IPS DF 19.7 (cell line): ENCODE measurements at regions not wholly inside any gene's neighbourhood (a gene's known extent, or its start where the extent isn't known, plus 50 kb on each side); places are given as distances from the start of the nearest gene placed in this dataset.

ENCODE experiments used
- DNase-seq: peaks from one replicate; pipeline ENCODE4 v3.0.0-alpha.2; 2013; ENCODE audit warnings: low read depth, low spot score

DNA sequence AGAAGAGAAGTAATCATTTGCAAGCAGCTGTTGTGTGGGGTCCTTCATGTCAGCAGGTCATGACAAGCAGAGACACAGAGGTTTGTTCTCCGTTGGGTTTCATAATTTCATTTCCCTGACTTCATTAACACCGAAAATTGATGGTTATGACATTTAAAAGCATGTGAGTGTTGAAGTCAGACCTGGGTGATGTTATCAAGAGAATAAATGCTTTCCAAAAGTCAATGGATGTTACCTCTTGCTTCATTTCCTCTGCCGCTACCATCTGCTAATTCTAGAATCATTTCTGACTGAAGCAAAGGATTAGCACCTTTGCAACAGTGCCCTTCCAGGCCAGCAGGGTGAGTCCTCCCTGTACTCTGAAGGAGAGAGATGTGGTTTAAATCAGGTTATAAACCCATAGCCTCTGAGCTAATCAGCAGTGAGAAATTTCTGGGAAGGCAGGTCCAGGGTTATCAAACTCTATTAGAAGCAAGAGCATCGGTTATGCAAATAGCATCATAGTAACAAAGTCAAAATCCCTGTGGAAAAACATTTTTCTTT is 446.2 kb downstream of the PIK3C3 start:
- DNase-seq = no peak

DNA sequence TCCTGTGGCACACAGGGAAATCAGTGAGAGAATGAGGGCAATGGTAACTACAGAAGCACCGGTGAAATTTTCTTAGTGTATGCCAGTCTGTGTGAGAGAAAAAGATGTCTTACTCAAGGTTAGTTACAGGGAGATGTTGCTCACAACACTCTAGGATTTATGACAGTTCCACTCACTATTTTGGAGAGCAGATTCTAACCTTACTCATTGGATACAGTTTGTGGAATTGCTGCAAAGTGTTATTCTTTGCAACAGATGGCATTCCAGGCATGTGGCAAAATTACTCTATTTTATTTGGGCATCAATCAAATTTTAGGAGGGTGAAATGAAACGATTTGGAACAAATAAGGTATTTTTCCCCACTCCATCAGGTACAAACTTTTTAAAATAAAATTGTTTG is 449.1 kb downstream of the PIK3C3 start:
- no peak for DNase-seq

DNA sequence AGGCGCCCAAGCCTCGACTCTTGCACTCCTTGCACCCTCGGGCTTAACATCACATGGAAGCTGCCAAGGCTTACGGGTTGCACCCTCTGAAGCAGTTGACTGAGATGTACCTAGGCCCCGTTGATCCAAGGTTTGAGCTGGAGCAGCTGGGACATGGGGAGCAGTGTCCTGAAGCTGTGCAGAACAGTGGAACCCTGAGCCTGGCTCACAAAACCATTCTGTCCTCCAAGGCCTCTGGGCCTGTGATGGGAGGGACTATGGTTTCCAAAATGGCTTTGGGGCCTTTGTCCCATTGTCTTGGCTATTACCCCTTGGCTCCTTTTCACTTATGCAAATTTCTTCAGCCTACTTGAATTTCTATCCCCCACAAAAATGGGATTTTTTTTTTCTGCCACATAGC is 454.0 kb downstream of the PIK3C3 start:
- DNase-seq = no peak

DNA sequence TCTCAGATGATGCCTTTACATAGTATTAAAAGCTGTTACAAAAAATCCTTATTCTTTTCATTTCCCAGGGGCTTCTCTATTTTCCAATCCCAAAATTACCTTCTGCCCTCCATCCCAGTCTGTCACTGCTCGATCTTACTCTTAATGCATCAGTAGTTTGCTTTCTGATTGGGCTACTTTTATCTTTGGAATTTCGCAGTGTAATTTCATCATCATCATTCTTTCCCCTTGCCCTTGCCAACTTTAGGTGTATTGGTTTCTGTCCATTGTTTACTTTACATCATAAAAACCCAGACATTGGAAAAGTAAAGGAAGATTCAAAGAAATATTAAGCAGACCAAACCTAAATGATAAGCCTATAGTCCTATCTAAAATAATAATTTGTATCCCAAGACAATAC is 457.2 kb downstream of the PIK3C3 start:
- no peak for DNase-seq

DNA sequence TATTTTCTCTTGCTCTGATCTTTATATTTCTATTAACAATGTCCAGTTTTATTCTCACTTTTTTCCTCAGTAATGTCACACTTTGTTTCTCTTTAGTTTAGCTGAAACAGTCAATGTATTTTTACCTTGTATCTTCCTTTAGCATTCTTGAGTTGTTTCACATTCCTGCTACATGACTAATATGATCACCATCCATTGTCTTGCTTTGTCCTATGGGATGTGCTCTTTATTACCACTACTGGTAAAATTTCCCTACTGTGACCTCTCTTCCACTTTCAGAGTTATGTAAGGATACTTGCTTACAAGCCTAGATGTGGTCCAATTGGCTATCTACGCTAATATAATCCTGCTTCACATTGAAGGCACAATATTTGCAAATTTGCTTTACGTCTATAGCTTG is 457.9 kb downstream of the PIK3C3 start:
- DNase-seq = no peak

DNA sequence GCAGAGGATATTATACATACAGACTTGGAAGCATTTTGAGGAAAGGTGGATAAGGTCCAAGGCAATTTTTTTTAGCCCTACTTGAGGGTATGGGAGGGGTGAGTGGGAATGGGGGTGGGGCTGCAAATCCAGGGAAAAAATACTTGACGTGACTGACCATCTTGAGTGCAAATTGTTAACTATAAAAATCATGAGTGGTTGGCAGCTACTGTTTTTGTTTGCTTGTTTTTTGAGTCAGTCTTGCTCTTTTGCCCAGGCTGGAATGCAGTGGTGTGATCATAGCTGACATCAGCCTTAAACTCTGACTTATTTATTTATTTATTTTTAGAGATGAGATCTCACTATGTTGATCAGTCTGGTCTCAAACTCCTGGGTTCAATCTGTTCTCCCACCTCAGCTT is 458.8 kb downstream of the PIK3C3 start:
- no peak for DNase-seq

DNA sequence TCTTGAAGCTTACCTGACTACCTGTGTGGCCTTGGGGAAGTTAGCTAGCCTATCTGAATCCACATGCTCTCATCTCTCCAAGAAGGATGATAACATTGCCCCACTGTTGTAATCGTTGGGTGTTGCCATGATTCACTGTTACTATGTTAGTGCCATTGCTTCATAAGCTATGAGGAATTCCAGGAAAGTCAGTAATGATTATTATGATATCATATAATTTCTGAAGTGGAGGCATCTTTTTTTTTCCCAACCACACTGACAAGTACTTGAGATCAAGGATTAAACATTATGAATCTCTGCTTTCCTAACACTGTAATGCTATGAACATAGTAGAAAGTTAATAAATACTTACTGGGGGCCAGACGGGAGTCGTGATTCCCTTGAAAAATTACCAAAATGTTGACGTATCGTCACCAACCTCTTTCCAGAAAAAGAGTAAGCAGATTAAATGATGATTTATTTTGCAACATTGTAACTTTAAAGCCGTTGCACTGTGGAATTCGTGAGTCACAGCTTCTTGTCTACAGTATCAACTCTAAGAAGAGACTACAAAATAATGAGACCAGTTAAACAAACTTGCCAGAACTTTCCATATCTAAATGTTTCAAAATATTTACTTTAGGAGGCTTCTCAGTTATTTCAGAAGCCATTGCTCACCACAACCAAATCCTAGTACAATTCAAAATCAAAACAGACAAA is 459.9 kb downstream of the PIK3C3 start:
- no peak for DNase-seq

DNA sequence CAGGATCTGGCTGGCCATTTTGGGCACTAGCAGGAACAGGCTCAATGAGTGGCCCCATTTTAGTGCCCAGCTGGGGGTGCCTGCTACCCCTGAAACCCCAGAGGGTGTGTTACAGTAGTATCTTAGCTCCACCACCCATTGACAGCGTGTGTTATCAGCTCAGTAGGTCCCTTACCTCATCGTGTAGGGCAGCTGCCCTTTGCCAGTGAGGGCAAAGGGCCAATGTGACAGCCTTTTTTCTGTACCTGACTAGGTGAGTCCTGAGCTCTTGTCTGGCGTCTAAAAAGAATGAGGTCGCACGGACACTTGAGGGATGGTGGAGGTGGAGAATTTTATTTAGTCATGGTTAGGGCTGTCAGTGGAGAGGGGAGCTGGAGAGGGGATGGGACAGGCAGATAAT is 462.2 kb downstream of the PIK3C3 start:
- DNase-seq = no peak

DNA sequence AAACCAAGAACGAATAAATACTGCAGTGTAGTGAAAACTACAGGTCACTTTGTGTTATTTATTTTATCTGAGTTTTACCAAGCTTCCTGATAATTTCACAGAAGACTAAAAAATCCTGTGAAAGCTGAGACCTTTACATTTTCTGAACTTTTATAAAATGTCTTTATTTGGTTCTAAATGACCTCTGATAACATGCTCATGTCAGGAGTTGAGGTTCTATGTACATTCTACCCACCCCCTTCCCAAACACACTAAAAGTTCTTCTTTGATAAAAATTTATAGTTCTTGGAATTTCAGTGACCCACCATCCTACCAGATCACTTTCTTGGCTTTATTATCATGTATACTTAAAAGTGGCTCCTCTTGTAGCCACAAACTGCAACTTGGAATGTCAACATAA is 463.1 kb downstream of the PIK3C3 start:
- DNase-seq = no peak

DNA sequence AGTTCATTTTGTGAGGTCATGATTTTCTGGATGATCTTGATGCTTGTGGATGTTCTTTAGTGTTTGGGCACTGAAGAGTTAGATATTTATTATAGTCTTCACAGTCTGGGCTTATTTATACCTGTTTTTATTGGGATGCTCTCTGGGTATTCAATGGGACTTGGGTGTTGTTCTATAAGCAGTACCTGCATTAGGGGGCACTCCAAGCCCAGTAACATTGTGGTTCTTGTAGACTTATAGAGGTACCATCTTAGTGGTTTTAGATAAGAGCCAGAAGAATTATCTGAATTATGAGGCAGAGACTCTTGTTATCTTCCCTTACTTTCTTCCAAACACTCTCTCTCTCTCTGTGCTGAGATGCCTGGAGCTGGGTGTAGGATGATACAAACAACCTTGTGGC is 470.0 kb downstream of the PIK3C3 start:
- no peak for DNase-seq

DNA sequence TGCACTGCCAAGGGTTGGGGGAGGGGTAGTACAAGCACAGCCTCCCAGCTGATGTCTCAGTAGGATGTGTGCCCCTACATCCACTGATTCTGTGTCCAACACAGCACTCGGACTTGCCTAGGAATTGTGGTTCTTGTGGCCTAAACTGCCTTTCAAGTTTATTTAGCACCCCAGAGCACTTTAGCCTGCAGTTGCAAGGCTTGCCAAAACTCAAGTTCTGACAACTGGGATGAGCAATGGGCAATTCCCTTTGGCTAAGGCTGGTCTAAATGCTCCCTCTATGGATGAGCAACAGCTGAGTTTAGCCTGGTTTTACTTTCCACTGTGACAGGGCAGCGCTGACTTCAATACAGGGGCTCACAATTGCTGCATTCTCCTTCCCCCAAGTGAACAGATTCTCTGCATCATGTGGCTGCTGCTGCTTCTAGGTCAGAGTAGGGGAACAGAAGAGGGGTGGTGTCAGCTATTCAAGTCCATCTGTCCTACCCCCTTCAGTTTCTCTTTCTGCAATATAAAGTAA is 471.5 kb downstream of the PIK3C3 start:
- no peak for DNase-seq

DNA sequence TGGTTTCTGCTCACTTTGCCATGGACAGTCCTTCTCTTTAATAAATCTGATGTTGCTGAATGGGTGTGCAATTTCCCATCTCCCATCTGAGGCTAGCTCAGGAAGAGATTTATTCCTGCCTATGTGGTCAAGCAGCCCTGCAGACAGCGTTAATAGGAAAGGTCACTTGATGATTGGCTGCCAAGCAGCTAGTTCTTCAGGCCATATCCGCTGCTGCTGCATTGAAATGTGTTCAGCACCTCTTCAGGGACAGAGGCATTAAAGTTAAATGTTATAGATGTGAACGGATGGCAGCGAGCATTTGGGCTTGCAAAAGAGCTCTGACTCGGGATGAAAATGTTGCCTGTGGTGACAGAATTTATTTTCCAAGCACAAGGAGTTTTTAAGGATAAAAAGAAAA is 474.2 kb downstream of the PIK3C3 start:
- no peak for DNase-seq

DNA sequence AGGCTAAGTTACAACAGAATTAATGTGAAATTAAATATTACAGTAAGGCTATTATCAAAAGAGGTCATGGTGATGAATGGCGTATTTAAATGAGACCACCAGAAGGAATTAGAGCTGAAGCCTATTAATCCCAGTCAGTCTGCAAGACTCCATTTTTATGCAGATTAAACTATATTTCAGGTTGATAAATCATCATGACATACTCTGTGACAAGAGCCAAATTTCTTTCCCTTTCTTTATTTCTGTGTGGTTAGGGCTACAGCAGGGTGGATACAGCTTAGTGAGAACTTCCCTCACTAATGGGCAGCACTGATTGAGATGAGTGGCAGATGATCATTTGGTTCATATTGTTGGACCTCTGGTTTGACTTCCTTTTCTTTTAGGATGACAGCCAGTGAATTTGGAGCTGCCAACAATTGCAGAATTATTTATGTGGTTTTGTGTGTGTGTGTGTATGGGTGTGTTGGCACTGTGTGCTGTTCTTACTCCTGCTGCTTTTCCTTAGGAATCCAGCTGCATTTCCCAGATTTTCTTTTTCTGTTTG is 481.3 kb downstream of the PIK3C3 start:
- DNase-seq = no peak

DNA sequence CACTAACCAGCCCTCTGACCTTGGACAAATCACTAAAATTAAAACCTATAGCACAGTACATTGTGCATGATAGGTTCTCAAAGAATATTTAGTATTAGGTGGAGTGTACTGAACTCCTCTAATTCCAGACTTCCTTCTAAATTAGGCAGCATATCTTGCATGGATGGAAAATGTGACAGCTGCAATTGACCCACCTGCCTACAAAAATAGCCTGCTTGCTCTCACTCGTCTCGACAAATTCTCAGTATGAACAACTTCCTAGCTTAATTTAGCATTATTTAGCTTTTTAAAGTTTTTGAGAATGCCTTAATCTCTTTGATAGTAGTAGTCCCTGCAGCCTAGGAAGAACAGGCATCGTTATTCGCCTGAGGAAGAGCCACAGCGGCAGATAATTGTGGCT is 482.0 kb downstream of the PIK3C3 start:
- no peak for DNase-seq

DNA sequence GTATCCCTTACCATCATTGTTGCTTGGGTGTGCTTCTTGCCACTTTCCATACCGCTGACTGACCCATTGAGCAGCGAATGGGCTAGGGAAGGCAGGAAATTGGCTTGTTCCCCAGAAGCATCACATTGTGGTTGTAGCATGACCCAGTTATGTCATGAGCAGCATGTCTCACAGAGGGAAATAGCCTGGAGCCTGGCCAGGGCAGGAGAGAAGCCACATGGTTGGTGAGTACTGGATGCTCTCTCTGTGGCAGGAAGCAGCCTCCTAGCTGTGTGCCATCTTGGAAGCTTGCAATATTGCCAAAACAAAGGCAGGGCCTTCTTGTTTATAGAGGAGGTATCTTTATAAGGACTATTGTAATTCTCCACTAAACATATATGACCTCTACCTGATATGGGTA is 482.6 kb downstream of the PIK3C3 start:
- no peak for DNase-seq

DNA sequence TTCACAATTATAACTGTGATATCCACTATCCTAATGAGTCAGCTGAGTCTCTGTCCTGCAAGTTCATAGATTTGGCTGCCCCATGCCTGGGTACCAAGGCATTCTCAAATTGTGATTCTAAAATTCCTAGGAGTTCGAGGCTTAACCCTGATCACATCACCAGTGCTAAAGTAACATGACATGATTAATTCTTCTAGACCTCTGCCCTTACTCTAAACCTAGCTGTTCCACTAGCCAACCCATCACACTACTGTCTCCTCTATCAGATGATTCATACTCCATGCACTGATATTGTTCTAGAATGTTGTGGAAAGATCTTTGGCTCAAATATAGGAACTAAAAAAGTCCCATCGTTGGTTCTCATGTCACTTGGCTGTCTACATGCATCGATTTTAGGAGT is 487.6 kb downstream of the PIK3C3 start:
- DNase-seq = no peak

DNA sequence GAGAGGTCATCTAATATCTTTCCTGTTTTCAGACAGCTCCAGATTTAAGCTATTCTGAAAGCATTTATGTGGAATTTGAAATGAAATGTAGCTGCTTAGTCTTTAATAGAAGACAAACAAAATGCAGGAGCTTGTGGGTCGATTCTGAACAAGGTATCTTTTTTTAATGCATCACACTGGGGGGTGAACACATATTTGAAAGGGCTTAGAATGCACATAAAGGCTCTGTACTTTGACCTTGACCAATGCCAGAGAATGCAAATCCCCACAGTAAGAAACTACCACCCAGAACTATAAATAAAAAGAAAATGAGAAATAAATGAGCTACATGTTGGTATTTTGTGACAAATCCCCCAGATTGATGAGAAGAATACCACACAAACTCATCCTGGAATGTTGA is 489.3 kb downstream of the PIK3C3 start:
- no peak for DNase-seq

DNA sequence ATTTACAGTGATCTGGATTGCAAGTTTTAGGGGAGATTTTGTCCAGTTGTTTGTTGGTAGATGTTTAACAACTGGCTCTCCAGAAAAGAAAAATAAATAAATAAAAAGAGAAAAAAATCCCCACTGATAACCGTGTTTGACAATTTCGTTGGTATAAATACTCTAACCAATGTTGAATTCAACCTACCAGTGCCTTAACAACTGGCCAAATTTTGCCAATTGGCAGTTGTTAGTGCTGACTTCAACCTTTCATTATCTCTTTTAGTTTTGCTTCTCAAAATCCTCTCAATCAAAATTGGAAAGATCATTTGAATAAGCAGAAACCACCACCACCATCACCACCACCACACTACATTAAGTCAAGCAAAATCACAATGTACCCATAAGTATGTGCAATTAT is 490.3 kb downstream of the PIK3C3 start:
- no peak for DNase-seq

DNA sequence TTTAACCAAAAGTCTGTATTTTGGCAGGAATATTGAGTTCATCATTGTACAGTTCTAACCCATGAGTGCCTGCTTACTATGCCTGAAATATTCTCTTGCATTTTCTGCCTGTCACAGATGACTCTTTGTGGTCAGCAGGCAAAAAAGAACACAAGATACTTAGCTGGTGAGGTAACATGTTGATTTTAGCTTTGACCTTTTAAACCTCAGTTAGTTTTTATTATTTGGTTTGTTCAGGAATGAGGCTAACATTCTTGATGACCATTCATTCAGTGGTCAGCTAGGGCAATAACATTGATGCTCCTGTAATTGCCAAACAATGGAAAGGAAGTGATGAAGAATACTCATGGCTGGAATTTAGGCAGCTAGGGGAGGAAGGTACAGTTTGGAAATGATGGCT is 491.2 kb downstream of the PIK3C3 start:
- DNase-seq = no peak

DNA sequence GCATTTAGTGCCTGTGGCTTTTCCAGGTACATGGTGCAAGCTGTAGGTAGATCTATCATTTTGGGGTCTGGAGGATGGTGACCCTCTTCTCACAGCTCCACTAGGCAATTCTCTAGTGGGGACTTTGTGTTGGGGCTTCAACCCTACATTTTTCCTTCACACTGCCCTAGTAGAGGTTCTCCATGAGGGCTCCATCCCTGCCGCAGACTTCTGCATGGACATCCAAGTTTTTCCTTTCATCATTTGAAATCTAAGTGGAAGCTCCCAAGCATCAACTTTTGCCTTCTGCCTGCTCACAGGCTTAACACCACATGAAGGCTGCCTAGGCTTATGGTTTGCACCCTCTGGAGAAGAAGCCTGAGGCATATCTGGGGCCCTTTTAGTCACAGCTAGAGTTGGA is 492.7 kb downstream of the PIK3C3 start:
- no peak for DNase-seq

DNA sequence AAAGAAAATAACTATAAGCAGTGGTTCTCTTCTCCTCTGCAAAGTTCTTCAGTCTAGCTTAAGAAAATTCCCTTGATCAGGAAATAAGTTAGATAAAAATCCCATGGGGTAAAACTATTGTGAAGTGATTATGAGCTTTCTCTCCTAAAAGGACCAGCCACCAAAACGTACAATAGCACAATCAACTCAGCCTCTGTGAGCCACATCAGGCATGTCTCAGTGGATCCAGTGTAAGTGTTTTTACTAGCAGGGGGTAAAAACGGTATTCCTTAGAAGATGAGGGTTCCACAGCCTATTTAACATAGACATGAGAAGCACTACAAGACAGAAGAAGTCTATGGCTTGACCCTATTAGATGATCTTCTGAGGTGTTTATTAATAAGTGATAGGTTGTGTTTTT is 503.2 kb downstream of the PIK3C3 start:
- no peak for DNase-seq

DNA sequence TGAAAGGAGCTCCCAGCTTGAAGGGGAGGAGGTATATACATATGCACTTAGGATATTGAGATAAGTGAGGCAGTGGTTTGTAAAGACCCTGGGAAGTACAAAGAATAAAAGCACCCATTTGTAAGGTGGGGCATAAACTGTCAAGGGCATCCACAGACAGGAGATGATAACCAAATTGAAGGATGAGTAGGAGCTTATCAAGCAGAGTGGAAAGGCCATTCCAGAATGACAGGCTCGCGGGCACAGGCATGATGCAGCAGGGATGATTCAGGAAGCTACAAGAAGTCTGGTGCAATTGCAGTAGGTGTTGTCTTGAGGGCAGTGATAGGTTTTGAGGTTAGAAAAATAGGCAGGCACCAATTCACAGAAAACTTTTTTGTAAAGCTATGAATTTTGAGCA is 504.8 kb downstream of the PIK3C3 start:
- no peak for DNase-seq

DNA sequence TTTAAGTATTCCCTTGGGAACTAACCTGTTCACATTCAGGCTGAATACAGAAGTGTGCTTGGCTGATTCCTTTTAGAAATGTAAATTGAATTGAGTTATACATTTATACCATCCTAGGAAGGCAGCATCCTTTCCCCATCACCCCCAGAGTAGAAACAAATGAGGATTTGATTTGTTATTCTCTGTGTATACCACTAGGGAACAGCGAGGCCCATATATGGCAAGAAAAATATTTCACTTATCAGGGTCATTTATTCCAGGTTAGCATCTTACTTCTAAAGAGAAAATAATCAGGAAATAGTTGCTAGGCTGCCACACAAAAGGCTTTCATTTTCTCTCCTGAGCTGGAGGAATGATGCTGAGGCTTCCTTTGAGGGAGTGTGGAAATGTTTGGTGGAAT is 516.9 kb downstream of the PIK3C3 start:
- DNase-seq = no peak

DNA sequence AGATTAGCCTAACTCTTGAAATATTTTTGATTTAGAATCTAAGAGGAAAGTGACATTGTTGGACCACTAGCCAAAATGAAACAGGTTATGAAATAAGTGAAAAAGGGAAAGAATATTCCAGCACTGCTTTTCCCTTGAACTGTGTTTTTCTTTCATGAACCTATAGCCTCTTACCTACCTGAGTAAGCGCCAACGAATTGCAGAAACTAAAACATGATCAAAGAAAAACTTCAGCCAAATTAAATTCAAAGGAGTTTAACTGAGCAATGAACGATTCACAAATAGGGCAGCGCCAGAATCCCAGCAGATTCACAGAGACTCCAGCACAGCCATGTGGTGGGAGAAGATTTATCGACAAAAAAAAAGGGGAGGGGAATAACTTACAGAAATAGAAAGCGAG is 518.6 kb downstream of the PIK3C3 start:
- no peak for DNase-seq
